ENCODE measurements at regions not wholly inside any gene's neighbourhood (a gene's known extent, or its start where the extent isn't known, plus 50 kb on each side); places are given as distances from the start of the nearest gene placed in this dataset.

GRCh38 chr2:217103752-217104545 lies 244.1 kb upstream of the TNP1 start:
- no peak for TF ChIP-seq CTCF (IDR thresholded peaks at IDR 0.05; ENCODE audit: low read depth, low read length)
- no peak for TF ChIP-seq POLR2A (IDR thresholded peaks at IDR 0.05; ENCODE audit: extremely low read depth, insufficient read length)
- no peak for TF ChIP-seq MYC (IDR thresholded peaks at IDR 0.05; ENCODE audit: low read depth, low read length)
- no peak for TF ChIP-seq MAX (IDR thresholded peaks at IDR 0.05; ENCODE audit: low read depth, low read length)
- no peak overlapping the region for H3K4me3 ChIP-seq (ENCODE audit: low read depth, low read length)
- no peak for DNase-seq (ENCODE audit: low read depth)

GRCh38 chr2:217102956-217103355 lies 243.1 kb upstream of the TNP1 start:
- TF ChIP-seq POLR2A (IDR thresholded peaks at IDR 0.05; ENCODE audit: extremely low read depth, insufficient read length) (no peak), CTCF (IDR thresholded peaks at IDR 0.05; ENCODE audit: low read depth, low read length) (no peak), MAX (IDR thresholded peaks at IDR 0.05; ENCODE audit: low read depth, low read length) (no peak), MYC (IDR thresholded peaks at IDR 0.05; ENCODE audit: low read depth, low read length) (no peak)

GRCh38 chr2:217101972-217102371 lies 242.1 kb upstream of the TNP1 start:
- TF ChIP-seq MAX (IDR thresholded peaks at IDR 0.05; ENCODE audit: low read depth, low read length), result no peak
- no peak for TF ChIP-seq MYC (IDR thresholded peaks at IDR 0.05; ENCODE audit: low read depth, low read length)
- no peak for TF ChIP-seq POLR2A (IDR thresholded peaks at IDR 0.05; ENCODE audit: extremely low read depth, insufficient read length)
- no peak for TF ChIP-seq CTCF (IDR thresholded peaks at IDR 0.05; ENCODE audit: low read depth, low read length)
- DNase-seq (ENCODE audit: low read depth), result peak; percentile 59
- no peak overlapping the region for H3K4me3 ChIP-seq (ENCODE audit: low read depth, low read length)

More at GRCh38 chr2:217102956-217103355, 243.1 kb upstream of the TNP1 start:
- no peak for DNase-seq (ENCODE audit: low read depth)
- H3K4me3 ChIP-seq (ENCODE audit: low read depth, low read length), result no peak overlapping the region

- TF ChIP-seq POLR2A (IDR thresholded peaks at IDR 0.05; ENCODE audit: extremely low read depth, insufficient read length), result no peak
- TF ChIP-seq MYC (IDR thresholded peaks at IDR 0.05; ENCODE audit: low read depth, low read length), result no peak
- TF ChIP-seq CTCF (IDR thresholded peaks at IDR 0.05; ENCODE audit: low read depth, low read length), result no peak
- TF ChIP-seq MAX (IDR thresholded peaks at IDR 0.05; ENCODE audit: low read depth, low read length), result no peak
- no peak for DNase-seq (ENCODE audit: low read depth)
- H3K4me3 ChIP-seq (ENCODE audit: low read depth, low read length), result no peak overlapping the region
These were observed 239.7 kb upstream of the TNP1 start for GRCh38 chr2:217099561-217099960.

GRCh38 chr2:217098435-217098834 lies 238.6 kb upstream of the TNP1 start:
- H3K4me3 ChIP-seq (ENCODE audit: low read depth, low read length), result no peak overlapping the region
- DNase-seq (ENCODE audit: low read depth), result no peak
- TF ChIP-seq MYC (IDR thresholded peaks at IDR 0.05; ENCODE audit: low read depth, low read length) (no peak), POLR2A (IDR thresholded peaks at IDR 0.05; ENCODE audit: extremely low read depth, insufficient read length) (no peak), CTCF (IDR thresholded peaks at IDR 0.05; ENCODE audit: low read depth, low read length) (no peak), MAX (IDR thresholded peaks at IDR 0.05; ENCODE audit: low read depth, low read length) (no peak)

Data from NB4 (cell line).